ENCODE measurements at regions not wholly inside any gene's neighbourhood (a gene's known extent, or its start where the extent isn't known, plus 50 kb on each side); places are given as distances from the start of the nearest gene placed in this dataset.
"Not testable (repeated sequence)": the region's sequence is repeated elsewhere in the genome, so short reads cannot be mapped to it uniquely, and the experiment has no call there.

DNA sequence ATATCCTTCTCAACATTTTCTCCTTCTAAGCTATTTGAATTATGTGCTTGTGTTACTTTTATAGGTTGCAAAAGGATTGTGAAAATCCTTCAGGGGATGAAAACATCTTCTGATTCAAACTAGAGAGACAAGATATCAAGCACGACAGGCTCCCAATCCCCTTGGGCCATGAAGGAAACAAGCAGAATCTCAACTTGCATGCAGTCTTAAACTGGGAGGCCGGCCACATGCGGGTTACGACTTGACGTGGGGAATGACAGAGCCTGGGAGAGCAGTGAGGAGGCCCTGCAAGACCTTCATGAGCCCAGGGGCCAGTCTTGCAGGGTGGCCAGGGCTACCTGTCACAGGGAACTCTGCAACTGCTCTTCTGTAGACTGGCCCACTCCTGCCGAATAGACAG is 94.4 kb downstream of the SCN11A start:
- Histone ChIP-seq H3K36me3 (ENCODE audit: insufficient read depth, low read length) (no peaks in the 10 kb centered on the region), H4K20me1 (ENCODE audit: insufficient read depth) (no peaks in the 10 kb centered on the region), H3K27me3 (ENCODE audit: insufficient read depth, low read depth, low read length) (no peaks in the 10 kb centered on the region), H3K9me3 (ENCODE audit: low read length) (no peaks in the 10 kb centered on the region), H3K79me2 (replicated peaks; ENCODE audit: insufficient read depth, low read length) (no peaks in the 10 kb centered on the region), H3F3A (ENCODE audit: insufficient read depth, low read length, poor library complexity, severe bottlenecking) (no peaks in the 10 kb centered on the region), H3K9ac (ENCODE audit: low read length) (no peak overlapping the region), H2AFZ (ENCODE audit: low read depth, low read length) (no peak overlapping the region), H3K4me3 (ENCODE audit: low read length) (no peak overlapping the region), H3K4me2 (ENCODE audit: low read length) (no peak overlapping the region), H3K9me2 (ENCODE audit: insufficient read depth, low read length) (no peaks in the 10 kb centered on the region), H3K27ac (ENCODE audit: low read length) (no peak overlapping the region)
- no peak for TF ChIP-seq SMC3 (conservative IDR thresholded peaks at IDR 0.05; ENCODE audit: poor library complexity)
- TF ChIP-seq, protein P1, sequence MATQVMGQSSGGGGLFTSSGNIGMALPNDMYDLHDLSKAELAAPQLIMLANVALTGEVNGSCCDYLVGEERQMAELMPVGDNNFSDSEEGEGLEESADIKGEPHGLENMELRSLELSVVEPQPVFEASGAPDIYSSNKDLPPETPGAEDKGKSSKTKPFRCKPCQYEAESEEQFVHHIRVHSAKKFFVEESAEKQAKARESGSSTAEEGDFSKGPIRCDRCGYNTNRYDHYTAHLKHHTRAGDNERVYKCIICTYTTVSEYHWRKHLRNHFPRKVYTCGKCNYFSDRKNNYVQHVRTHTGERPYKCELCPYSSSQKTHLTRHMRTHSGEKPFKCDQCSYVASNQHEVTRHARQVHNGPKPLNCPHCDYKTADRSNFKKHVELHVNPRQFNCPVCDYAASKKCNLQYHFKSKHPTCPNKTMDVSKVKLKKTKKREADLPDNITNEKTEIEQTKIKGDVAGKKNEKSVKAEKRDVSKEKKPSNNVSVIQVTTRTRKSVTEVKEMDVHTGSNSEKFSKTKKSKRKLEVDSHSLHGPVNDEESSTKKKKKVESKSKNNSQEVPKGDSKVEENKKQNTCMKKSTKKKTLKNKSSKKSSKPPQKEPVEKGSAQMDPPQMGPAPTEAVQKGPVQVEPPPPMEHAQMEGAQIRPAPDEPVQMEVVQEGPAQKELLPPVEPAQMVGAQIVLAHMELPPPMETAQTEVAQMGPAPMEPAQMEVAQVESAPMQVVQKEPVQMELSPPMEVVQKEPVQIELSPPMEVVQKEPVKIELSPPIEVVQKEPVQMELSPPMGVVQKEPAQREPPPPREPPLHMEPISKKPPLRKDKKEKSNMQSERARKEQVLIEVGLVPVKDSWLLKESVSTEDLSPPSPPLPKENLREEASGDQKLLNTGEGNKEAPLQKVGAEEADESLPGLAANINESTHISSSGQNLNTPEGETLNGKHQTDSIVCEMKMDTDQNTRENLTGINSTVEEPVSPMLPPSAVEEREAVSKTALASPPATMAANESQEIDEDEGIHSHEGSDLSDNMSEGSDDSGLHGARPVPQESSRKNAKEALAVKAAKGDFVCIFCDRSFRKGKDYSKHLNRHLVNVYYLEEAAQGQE (IDR thresholded peaks at IDR 0.05; ENCODE audit: borderline replicate concordance): no peak
- no peak for TF ChIP-seq RAD21 (conservative IDR thresholded peaks at IDR 0.05)
- TF ChIP-seq MXI1 (conservative IDR thresholded peaks at IDR 0.05; ENCODE audit: poor library complexity, severe bottlenecking): no peak
- no peak for TF ChIP-seq EZH2 (IDR thresholded peaks at IDR 0.05; ENCODE audit: borderline replicate concordance, insufficient read depth, low read length, poor library complexity, severe bottlenecking)
- TF ChIP-seq POLR2AphosphoS5 (IDR thresholded peaks at IDR 0.05): no peak
- no peak for TF ChIP-seq EP300 (conservative IDR thresholded peaks at IDR 0.05; ENCODE audit: poor library complexity, severe bottlenecking)
- TF ChIP-seq, protein P2, sequence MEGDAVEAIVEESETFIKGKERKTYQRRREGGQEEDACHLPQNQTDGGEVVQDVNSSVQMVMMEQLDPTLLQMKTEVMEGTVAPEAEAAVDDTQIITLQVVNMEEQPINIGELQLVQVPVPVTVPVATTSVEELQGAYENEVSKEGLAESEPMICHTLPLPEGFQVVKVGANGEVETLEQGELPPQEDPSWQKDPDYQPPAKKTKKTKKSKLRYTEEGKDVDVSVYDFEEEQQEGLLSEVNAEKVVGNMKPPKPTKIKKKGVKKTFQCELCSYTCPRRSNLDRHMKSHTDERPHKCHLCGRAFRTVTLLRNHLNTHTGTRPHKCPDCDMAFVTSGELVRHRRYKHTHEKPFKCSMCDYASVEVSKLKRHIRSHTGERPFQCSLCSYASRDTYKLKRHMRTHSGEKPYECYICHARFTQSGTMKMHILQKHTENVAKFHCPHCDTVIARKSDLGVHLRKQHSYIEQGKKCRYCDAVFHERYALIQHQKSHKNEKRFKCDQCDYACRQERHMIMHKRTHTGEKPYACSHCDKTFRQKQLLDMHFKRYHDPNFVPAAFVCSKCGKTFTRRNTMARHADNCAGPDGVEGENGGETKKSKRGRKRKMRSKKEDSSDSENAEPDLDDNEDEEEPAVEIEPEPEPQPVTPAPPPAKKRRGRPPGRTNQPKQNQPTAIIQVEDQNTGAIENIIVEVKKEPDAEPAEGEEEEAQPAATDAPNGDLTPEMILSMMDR (IDR thresholded peaks at IDR 0.05; ENCODE audit: poor library complexity, severe bottlenecking): no peak
- no peak for TF ChIP-seq TAF1 (IDR thresholded peaks at IDR 0.05; ENCODE audit: low read depth)

DNA sequence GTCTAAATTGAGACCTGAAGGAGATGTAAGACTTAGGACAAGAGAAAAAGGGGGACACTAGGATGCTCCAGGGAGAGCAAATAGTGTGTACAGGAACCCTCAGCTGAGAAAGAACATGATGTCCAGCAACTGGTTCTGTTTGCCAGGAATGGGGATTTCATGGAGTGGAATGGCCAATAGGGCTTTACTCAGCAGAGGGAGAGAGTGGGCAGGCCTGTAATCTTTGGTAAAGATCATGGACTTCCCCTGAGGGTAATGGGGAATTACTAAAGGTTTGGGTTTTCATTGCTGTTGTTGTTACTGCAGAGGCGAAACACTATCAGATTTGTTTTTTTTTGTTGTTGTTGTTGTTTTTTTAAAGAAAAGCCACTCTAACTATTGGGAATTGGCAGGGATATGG is 99.0 kb downstream of the SCN11A start:
- no peak overlapping the region for H3K9ac ChIP-seq (ENCODE audit: low read length)
- no peaks in the 10 kb centered on the region for H3K27me3 ChIP-seq (ENCODE audit: insufficient read depth, low read depth, low read length)
- no peaks in the 10 kb centered on the region for H3F3A ChIP-seq (ENCODE audit: insufficient read depth, low read length, poor library complexity, severe bottlenecking)
- no peak overlapping the region for H2AFZ ChIP-seq (ENCODE audit: low read depth, low read length)
- H4K20me1 ChIP-seq (ENCODE audit: insufficient read depth): no peaks in the 10 kb centered on the region
- no peaks in the 10 kb centered on the region for H3K9me3 ChIP-seq (ENCODE audit: low read length)
- TF ChIP-seq, protein P2 (IDR thresholded peaks at IDR 0.05; ENCODE audit: poor library complexity, severe bottlenecking): no peak
- TF ChIP-seq POLR2AphosphoS5 (IDR thresholded peaks at IDR 0.05) (no peak), SMC3 (conservative IDR thresholded peaks at IDR 0.05; ENCODE audit: poor library complexity) (no peak), MXI1 (conservative IDR thresholded peaks at IDR 0.05; ENCODE audit: poor library complexity, severe bottlenecking) (no peak), TAF1 (IDR thresholded peaks at IDR 0.05; ENCODE audit: low read depth) (no peak), EP300 (conservative IDR thresholded peaks at IDR 0.05; ENCODE audit: poor library complexity, severe bottlenecking) (no peak), RAD21 (conservative IDR thresholded peaks at IDR 0.05) (no peak), EZH2 (IDR thresholded peaks at IDR 0.05; ENCODE audit: borderline replicate concordance, insufficient read depth, low read length, poor library complexity, severe bottlenecking) (no peak)
- TF ChIP-seq, protein P1 (IDR thresholded peaks at IDR 0.05; ENCODE audit: borderline replicate concordance): no peak
- no peaks in the 10 kb centered on the region for H3K36me3 ChIP-seq (ENCODE audit: insufficient read depth, low read length)
- H3K9me2 ChIP-seq (ENCODE audit: insufficient read depth, low read length): no peaks in the 10 kb centered on the region
- H3K27ac ChIP-seq (ENCODE audit: low read length): no peak overlapping the region
- H3K4me3 ChIP-seq (ENCODE audit: low read length): no peak overlapping the region
- H3K79me2 ChIP-seq (replicated peaks; ENCODE audit: insufficient read depth, low read length): no peaks in the 10 kb centered on the region
- H3K4me2 ChIP-seq (ENCODE audit: low read length): no peak overlapping the region

DNA sequence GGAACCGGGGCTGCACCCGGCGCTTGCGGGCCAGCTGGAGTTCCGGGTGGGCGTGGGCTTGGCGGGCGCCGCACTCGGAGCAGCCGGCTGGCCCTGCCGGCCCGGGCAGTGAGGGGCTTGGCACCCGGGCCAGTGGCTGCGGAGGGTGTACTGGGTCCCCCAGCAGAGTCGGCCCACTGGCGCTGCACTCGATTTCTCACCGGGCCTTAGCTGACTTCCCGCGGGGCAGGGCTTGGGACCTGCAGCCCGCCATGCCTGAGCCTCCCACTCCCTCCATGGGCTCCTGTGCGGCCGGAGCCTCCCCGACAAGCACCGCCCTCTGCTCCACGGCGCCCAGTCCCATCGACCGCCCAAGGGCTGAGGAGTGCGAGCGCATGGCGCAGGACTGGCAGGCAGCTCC is 100.6 kb downstream of the SCN11A start:
- H3K4me2 ChIP-seq (ENCODE audit: low read length); H3K4me3 ChIP-seq (ENCODE audit: low read length); H3K27me3 ChIP-seq (ENCODE audit: insufficient read depth, low read depth, low read length); H3K79me2 ChIP-seq (replicated peaks; ENCODE audit: insufficient read depth, low read length); H3K9me2 ChIP-seq (ENCODE audit: insufficient read depth, low read length); H4K20me1 ChIP-seq (ENCODE audit: insufficient read depth); H3F3A ChIP-seq (ENCODE audit: insufficient read depth, low read length, poor library complexity, severe bottlenecking); H2AFZ ChIP-seq (ENCODE audit: low read depth, low read length); H3K9me3 ChIP-seq (ENCODE audit: low read length); H3K27ac ChIP-seq (ENCODE audit: low read length); H3K9ac ChIP-seq (ENCODE audit: low read length); H3K36me3 ChIP-seq (ENCODE audit: insufficient read depth, low read length): not testable (repeated sequence)

Data from neural cell (in vitro differentiated cells).